ENCODE measurements at regions not wholly inside any gene's neighbourhood (a gene's known extent, or its start where the extent isn't known, plus 50 kb on each side); places are given as distances from the start of the nearest gene placed in this dataset.
"Not testable (repeated sequence)": the region's sequence is repeated elsewhere in the genome, so short reads cannot be mapped to it uniquely, and the experiment has no call there.

- H3K4me1 Mint-ChIP-seq (ENCODE audit: low read depth), result peaks cover 3% of the 10 kb centered on the region
- CTCF ChIA-PET, result interaction anchor here (0.9 kb wide), 1 partner anchor 53 kb away, joined by 3 read pairs; no protein-coding TSS in a partner anchor
Observed at GRCh38 chr5:158463938-158464337, 605.0 kb upstream of the CLINT1 start.

GRCh38 chr5:158463188-158463587 is 604.2 kb upstream of the CLINT1 start:
- H3K27ac Mint-ChIP-seq, result no peak overlapping the region

More at GRCh38 chr5:158463938-158464337, 605.0 kb upstream of the CLINT1 start:
- H3K27ac Mint-ChIP-seq, result no peak overlapping the region
- ATAC-seq, result no peak
- H3K36me3 Mint-ChIP-seq (ENCODE audit: low read depth), result no peaks in the 10 kb centered on the region
- H3K4me3 Mint-ChIP-seq, result no peak overlapping the region
- POLR2A ChIA-PET, result no interaction called here
- no peaks in the 10 kb centered on the region for H3K27me3 Mint-ChIP-seq (ENCODE audit: low read depth)
- no peaks in the 10 kb centered on the region for H3K9me3 Mint-ChIP-seq (ENCODE audit: insufficient read depth)
- DNase-seq, result no peak

GRCh38 chr5:158462349-158463114 is 603.6 kb upstream of the CLINT1 start:
- Mint-ChIP-seq H3K36me3 (ENCODE audit: low read depth) (no peaks in the 10 kb centered on the region), H3K9me3 (ENCODE audit: insufficient read depth) (no peaks in the 10 kb centered on the region), H3K4me3 (no peak overlapping the region), H3K27me3 (ENCODE audit: low read depth) (no peaks in the 10 kb centered on the region), H3K4me1 (ENCODE audit: low read depth) (peaks cover 3% of the 10 kb centered on the region), H3K27ac (no peak overlapping the region)
- ATAC-seq (no peak), DNase-seq (no peak)
- POLR2A ChIA-PET, result no interaction called here
- CTCF ChIA-PET, result no interaction called here

More at GRCh38 chr5:158463188-158463587, 604.2 kb upstream of the CLINT1 start:
- ATAC-seq (no peak), DNase-seq (no peak)
- no peaks in the 10 kb centered on the region for H3K9me3 Mint-ChIP-seq (ENCODE audit: insufficient read depth)
- peaks cover 3% of the 10 kb centered on the region for H3K4me1 Mint-ChIP-seq (ENCODE audit: low read depth)
- POLR2A ChIA-PET, result no interaction called here
- no peak overlapping the region for H3K4me3 Mint-ChIP-seq
- CTCF ChIA-PET, result no interaction called here
- no peaks in the 10 kb centered on the region for H3K36me3 Mint-ChIP-seq (ENCODE audit: low read depth)
- no peaks in the 10 kb centered on the region for H3K27me3 Mint-ChIP-seq (ENCODE audit: low read depth)

- no peaks in the 10 kb centered on the region for H3K27me3 Mint-ChIP-seq (ENCODE audit: low read depth)
- ChIA-PET POLR2A (no interaction called here), CTCF (no interaction called here)
- no peak overlapping the region for H3K4me3 Mint-ChIP-seq
- no peaks in the 10 kb centered on the region for H3K9me3 Mint-ChIP-seq (ENCODE audit: insufficient read depth)
- no peaks in the 10 kb centered on the region for H3K36me3 Mint-ChIP-seq (ENCODE audit: low read depth)
- H3K27ac Mint-ChIP-seq, result no peak overlapping the region
- ATAC-seq, result no peak
- peaks cover 3% of the 10 kb centered on the region for H3K4me1 Mint-ChIP-seq (ENCODE audit: low read depth)
- no peak for DNase-seq
Observed at GRCh38 chr5:158461240-158461854, 602.4 kb upstream of the CLINT1 start.

GRCh38 chr5:158458086-158458485 is 599.1 kb upstream of the CLINT1 start:
- ATAC-seq (no peak), DNase-seq (no peak)
- Mint-ChIP-seq H3K4me3 (no peak overlapping the region), H3K27me3 (ENCODE audit: low read depth) (no peaks in the 10 kb centered on the region), H3K36me3 (ENCODE audit: low read depth) (no peaks in the 10 kb centered on the region), H3K4me1 (ENCODE audit: low read depth) (no peaks in the 10 kb centered on the region), H3K27ac (no peak overlapping the region), H3K9me3 (ENCODE audit: insufficient read depth) (no peaks in the 10 kb centered on the region)
- POLR2A ChIA-PET, result no interaction called here
- CTCF ChIA-PET, result no interaction called here

- ATAC-seq (no peak), DNase-seq (no peak)
- Mint-ChIP-seq H3K4me3 (no peak overlapping the region), H3K27ac (no peak overlapping the region), H3K36me3 (ENCODE audit: low read depth) (no peaks in the 10 kb centered on the region), H3K27me3 (ENCODE audit: low read depth) (no peaks in the 10 kb centered on the region), H3K4me1 (ENCODE audit: low read depth) (no peaks in the 10 kb centered on the region), H3K9me3 (ENCODE audit: insufficient read depth) (no peaks in the 10 kb centered on the region)
- POLR2A ChIA-PET, result no interaction called here
- CTCF ChIA-PET, result no interaction called here
Observed at GRCh38 chr5:158456756-158457155, 597.8 kb upstream of the CLINT1 start.

GRCh38 chr5:158456241-158456640 is 597.3 kb upstream of the CLINT1 start:
- Mint-ChIP-seq H3K9me3 (ENCODE audit: insufficient read depth) (no peaks in the 10 kb centered on the region), H3K27me3 (ENCODE audit: low read depth) (no peaks in the 10 kb centered on the region), H3K27ac (no peak overlapping the region), H3K4me1 (ENCODE audit: low read depth) (no peaks in the 10 kb centered on the region), H3K36me3 (ENCODE audit: low read depth) (no peaks in the 10 kb centered on the region), H3K4me3 (no peak overlapping the region)
- ATAC-seq (no peak), DNase-seq (no peak)
- POLR2A ChIA-PET, result no interaction called here
- CTCF ChIA-PET, result no interaction called here

- Mint-ChIP-seq H3K4me1 (ENCODE audit: low read depth) (no peaks in the 10 kb centered on the region), H3K4me3 (no peak overlapping the region), H3K27me3 (ENCODE audit: low read depth) (no peaks in the 10 kb centered on the region), H3K9me3 (ENCODE audit: insufficient read depth) (no peaks in the 10 kb centered on the region), H3K27ac (no peak overlapping the region), H3K36me3 (ENCODE audit: low read depth) (no peaks in the 10 kb centered on the region)
- no peak for ATAC-seq
- DNase-seq, result no peak
- ChIA-PET CTCF (no interaction called here), POLR2A (no interaction called here)
Observed at GRCh38 chr5:158451993-158452672, 593.2 kb upstream of the CLINT1 start.

GRCh38 chr5:158451203-158451992 is 592.5 kb upstream of the CLINT1 start:
- no peak overlapping the region for H3K27ac Mint-ChIP-seq
- ATAC-seq, result no peak
- H3K4me1 Mint-ChIP-seq (ENCODE audit: low read depth), result no peaks in the 10 kb centered on the region
- H3K9me3 Mint-ChIP-seq (ENCODE audit: insufficient read depth), result no peaks in the 10 kb centered on the region
- no peaks in the 10 kb centered on the region for H3K27me3 Mint-ChIP-seq (ENCODE audit: low read depth)
- POLR2A ChIA-PET, result no interaction called here
- DNase-seq, result no peak
- CTCF ChIA-PET, result no interaction called here
- no peaks in the 10 kb centered on the region for H3K36me3 Mint-ChIP-seq (ENCODE audit: low read depth)
- H3K4me3 Mint-ChIP-seq, result no peak overlapping the region

GRCh38 chr5:158450751-158451171 is 591.8 kb upstream of the CLINT1 start:
- peaks cover 3% of the 10 kb centered on the region for H3K36me3 Mint-ChIP-seq (ENCODE audit: low read depth)
- peaks cover 5% of the 10 kb centered on the region for H3K9me3 Mint-ChIP-seq (ENCODE audit: insufficient read depth)
- CTCF ChIA-PET, result no interaction called here
- ATAC-seq (no peak), DNase-seq (no peak)
- H3K27ac Mint-ChIP-seq, result no peak overlapping the region
- POLR2A ChIA-PET, result no interaction called here
- no peak overlapping the region for H3K4me3 Mint-ChIP-seq
- H3K27me3 Mint-ChIP-seq (ENCODE audit: low read depth), result no peaks in the 10 kb centered on the region
- no peaks in the 10 kb centered on the region for H3K4me1 Mint-ChIP-seq (ENCODE audit: low read depth)

- H3K27me3 Mint-ChIP-seq (ENCODE audit: low read depth); H3K27ac Mint-ChIP-seq; H3K4me3 Mint-ChIP-seq; H3K4me1 Mint-ChIP-seq (ENCODE audit: low read depth); POLR2A ChIA-PET; CTCF ChIA-PET; DNase-seq; ATAC-seq: not testable (repeated sequence)
- Mint-ChIP-seq H3K36me3 (ENCODE audit: low read depth) (peaks cover 11% of the 10 kb centered on the region), H3K9me3 (ENCODE audit: insufficient read depth) (peaks cover 12% of the 10 kb centered on the region)
Observed at GRCh38 chr5:158446761-158447160, 587.8 kb upstream of the CLINT1 start.

- H3K4me3 Mint-ChIP-seq; H3K27ac Mint-ChIP-seq; H3K27me3 Mint-ChIP-seq (ENCODE audit: low read depth); DNase-seq; CTCF ChIA-PET; ATAC-seq; POLR2A ChIA-PET: not testable (repeated sequence)
- peaks cover 27% of the 10 kb centered on the region for H3K4me1 Mint-ChIP-seq (ENCODE audit: low read depth)
- H3K36me3 Mint-ChIP-seq (ENCODE audit: low read depth), result peaks cover 29% of the 10 kb centered on the region
- H3K9me3 Mint-ChIP-seq (ENCODE audit: insufficient read depth), result peaks cover 27% of the 10 kb centered on the region
Observed at GRCh38 chr5:158439204-158439603, 580.3 kb upstream of the CLINT1 start.
